KMS-11 (cell line): ENCODE measurements at regions not wholly inside any gene's neighbourhood (a gene's known extent, or its start where the extent isn't known, plus 50 kb on each side); places are given as distances from the start of the nearest gene placed in this dataset.

Experiments used
- H2AFZ ChIP-seq: fragments of 200-600 bp; sonication (generic); 2 replicates; pipeline ENCODE4 v1.6.1; 2016; ENCODE audit warnings: antibody characterized with exemption, mixed run types, low read depth
- H3K27ac ChIP-seq: fragments of 200-600 bp; sonication (generic); 2 replicates; pipeline ENCODE4 v1.6.1; 2016; ENCODE audit warnings: mild to moderate bottlenecking, mixed run types
- H3K27me3 ChIP-seq: fragments of 200-600 bp; sonication (generic); 2 replicates; pipeline ENCODE4 v1.6.1; 2017; ENCODE audit warnings: mild to moderate bottlenecking, low read depth, mixed run types, moderate library complexity; ENCODE audit not compliant: insufficient read depth
- H3K36me3 ChIP-seq: fragments of 200-600 bp; sonication (generic); 2 replicates; pipeline ENCODE4 v1.6.1; 2017; ENCODE audit warnings: mild to moderate bottlenecking, mixed run types; ENCODE audit not compliant: insufficient read depth
- H3K4me1 ChIP-seq: fragments of 200-600 bp; sonication (generic); 2 replicates; pipeline ENCODE4 v1.6.1; 2016; ENCODE audit warnings: mild to moderate bottlenecking, low read depth, mixed run types; ENCODE audit not compliant: poor library complexity, severe bottlenecking
- H3K4me2 ChIP-seq: fragments of 200-600 bp; sonication (generic); 2 replicates; pipeline ENCODE4 v1.7.0; 2016; ENCODE audit warnings: mild to moderate bottlenecking, mixed run types
- H3K4me3 ChIP-seq: fragments of 200-600 bp; sonication (generic); IDR thresholded peaks from 2 replicates; pipeline ENCODE4 v1.6.1; 2017; ENCODE audit warnings: low read depth, low read length, mixed read lengths; ENCODE audit not compliant: insufficient read depth
- H3K79me2 ChIP-seq: fragments of 200-600 bp; sonication (generic); 2 replicates; pipeline ENCODE4 v1.6.1; 2016; ENCODE audit warnings: low read depth, mixed run types; ENCODE audit not compliant: insufficient read depth
- H3K9ac ChIP-seq: fragments of 200-600 bp; sonication (generic); 2 replicates; pipeline ENCODE4 v1.6.1; 2016; ENCODE audit warnings: mild to moderate bottlenecking, mixed run types
- H4K20me1 ChIP-seq: fragments of 200-600 bp; sonication (generic); 2 replicates; pipeline ENCODE4 v1.6.1; 2016; ENCODE audit warnings: mild to moderate bottlenecking, mixed run types; ENCODE audit not compliant: insufficient read depth
- CTCF ChIP-seq: fragments of 200-600 bp; sonication (generic); conservative IDR thresholded peaks from 2 replicates; pipeline ENCODE4 v1.6.1; 2017; ENCODE audit warnings: low read depth, mild to moderate bottlenecking, antibody characterized with exemption, low read length, moderate library complexity, mixed read lengths

DNA sequence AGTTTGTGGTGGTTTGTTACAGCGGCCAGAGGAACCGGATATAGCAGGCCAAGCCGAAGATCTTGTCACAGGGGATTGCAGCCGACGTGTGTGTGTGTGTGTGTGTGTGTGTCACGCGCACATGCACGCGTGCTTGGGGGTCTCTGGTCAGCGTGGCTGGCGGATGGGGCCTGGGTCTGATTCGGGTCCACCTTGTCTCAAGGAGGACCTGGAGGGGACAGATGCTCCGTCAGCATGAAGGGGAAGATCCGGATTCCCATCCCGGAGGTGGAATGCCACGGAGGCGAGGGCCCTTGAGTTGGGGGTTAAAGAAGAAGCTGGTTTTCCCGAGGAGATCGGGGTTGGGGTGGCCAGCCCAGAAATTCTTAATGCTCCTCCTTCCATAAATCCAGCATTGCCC, 1237.8 kb downstream of the BRD1 start:
- Histone ChIP-seq H3K27me3 (no peaks in the 10 kb centered on the region), H4K20me1 (no peaks in the 10 kb centered on the region), H3K9ac (no peak overlapping the region), H3K27ac (no peak overlapping the region), H2AFZ (no peak overlapping the region), H3K4me3 (no peak overlapping the region), H3K36me3 (no peaks in the 10 kb centered on the region), H3K4me1 (no peaks in the 10 kb centered on the region), H3K79me2 (no peaks in the 10 kb centered on the region), H3K4me2 (no peak overlapping the region)
- TF ChIP-seq CTCF = no peak

DNA sequence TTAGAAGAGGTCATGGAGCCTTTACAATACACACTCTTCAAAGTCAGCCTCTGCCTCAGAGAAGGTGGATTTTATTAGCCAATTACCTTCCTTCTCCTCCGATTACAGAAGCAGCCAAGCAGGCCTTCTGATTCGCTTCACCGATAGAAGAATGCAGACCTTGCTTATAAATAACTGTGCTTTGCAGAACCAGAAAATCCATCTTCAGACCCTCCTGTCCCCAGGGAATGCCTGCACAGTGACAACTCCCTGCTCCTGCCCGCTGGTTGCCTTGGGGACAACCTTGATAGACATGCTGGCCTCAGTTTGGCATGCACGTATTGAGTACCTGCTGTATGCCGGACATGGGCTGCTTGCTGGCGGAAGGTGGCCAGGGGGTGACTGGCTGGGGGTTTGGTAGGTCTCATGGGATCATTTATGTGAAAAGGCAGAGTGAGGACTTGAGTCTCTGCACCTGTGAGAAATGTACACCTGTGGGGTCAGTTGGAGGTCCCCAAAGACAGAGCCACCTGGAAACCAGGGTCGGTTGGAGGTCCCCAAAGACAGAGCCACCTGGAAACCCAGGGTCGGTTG, 1238.7 kb downstream of the BRD1 start:
- Histone ChIP-seq H3K4me1 (no peaks in the 10 kb centered on the region), H4K20me1 (no peaks in the 10 kb centered on the region), H2AFZ (no peak overlapping the region), H3K9ac (no peak overlapping the region), H3K27me3 (no peaks in the 10 kb centered on the region), H3K4me2 (no peak overlapping the region), H3K4me3 (no peak overlapping the region), H3K36me3 (no peaks in the 10 kb centered on the region), H3K79me2 (no peaks in the 10 kb centered on the region), H3K27ac (no peak overlapping the region)
- TF ChIP-seq CTCF = no peak

DNA sequence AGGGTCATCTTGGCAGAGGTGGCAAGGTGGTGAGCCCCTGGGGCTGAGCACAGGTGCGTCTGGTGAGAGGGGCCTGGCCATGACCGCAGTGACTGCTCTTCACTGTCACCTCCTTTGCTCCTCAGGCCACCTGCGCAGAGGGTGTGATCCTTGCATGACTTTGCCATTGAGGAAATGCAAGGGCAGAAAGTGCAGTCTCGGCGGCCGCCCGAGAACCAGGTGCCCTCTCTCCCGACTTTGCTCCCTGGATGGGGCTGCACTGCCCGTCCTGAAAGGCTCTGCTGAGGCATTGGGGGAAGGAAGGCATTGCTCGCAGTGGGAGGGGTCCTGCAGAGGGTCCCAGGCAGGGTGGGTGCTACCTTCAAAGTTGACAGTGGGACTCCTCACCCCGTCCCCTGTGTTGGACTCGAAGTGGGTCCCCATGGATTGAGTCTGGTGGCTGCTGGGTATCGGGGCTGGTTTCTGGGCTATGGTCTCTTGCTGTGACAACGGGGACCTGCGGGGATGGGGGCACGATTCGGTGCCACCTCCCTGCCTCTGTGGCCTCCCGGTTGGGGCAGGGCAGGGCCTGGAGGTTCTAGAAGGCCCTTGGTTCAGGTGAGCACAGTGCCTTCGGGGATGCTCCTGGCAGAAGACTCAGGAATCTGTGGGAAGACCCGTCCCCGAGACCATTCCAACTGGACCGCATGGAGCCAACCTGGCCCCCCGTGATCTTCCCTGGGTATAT, 1239.4 kb downstream of the BRD1 start:
- Histone ChIP-seq H2AFZ (no peak overlapping the region), H3K27me3 (no peaks in the 10 kb centered on the region), H4K20me1 (no peaks in the 10 kb centered on the region), H3K79me2 (no peaks in the 10 kb centered on the region), H3K4me3 (no peak overlapping the region), H3K36me3 (no peaks in the 10 kb centered on the region), H3K27ac (no peak overlapping the region), H3K4me2 (no peak overlapping the region), H3K9ac (no peak overlapping the region), H3K4me1 (no peaks in the 10 kb centered on the region)
- no peak for TF ChIP-seq CTCF

DNA sequence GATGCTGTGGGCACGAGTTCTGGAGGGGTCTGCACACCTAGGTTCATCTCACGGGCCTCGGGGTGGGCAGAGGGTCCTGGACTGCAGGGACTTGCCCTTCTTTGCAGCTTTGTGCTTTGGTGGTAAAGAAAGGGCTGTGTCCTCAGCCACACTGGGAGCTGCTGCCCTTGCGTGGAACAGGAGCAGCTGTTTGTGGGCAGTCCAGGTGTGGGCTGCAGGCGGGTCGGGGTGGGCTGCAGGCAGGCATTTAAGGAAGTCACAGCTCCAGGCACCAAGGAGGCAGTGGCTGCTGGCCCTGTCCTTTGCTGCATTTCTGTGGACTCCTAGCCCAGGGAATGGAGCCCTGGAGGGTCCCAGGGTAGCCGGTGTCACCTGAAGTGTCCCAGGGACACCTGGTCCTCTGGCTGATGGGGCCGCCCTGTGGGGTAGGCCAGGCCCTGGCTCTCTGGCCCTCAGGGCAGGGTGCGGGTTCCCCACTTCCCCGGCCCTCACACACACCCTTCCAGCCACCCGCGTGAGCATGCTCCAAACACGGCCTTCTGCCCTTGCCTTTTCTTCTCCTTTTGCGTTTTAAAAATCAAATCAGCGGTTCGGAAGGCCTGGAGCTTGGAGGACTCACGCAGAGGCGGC, 1240.3 kb downstream of the BRD1 start:
- Histone ChIP-seq H3K4me1 (no peaks in the 10 kb centered on the region), H3K36me3 (no peaks in the 10 kb centered on the region), H2AFZ (no peak overlapping the region), H4K20me1 (no peaks in the 10 kb centered on the region), H3K9ac (no peak overlapping the region), H3K4me2 (no peak overlapping the region), H3K79me2 (no peaks in the 10 kb centered on the region), H3K27me3 (no peaks in the 10 kb centered on the region), H3K27ac (no peak overlapping the region), H3K4me3 (no peak overlapping the region)
- no peak for TF ChIP-seq CTCF
